ENCODE measurements at regions not wholly inside any gene's neighbourhood (a gene's known extent, or its start where the extent isn't known, plus 50 kb on each side); places are given as distances from the start of the nearest gene placed in this dataset.

DNA sequence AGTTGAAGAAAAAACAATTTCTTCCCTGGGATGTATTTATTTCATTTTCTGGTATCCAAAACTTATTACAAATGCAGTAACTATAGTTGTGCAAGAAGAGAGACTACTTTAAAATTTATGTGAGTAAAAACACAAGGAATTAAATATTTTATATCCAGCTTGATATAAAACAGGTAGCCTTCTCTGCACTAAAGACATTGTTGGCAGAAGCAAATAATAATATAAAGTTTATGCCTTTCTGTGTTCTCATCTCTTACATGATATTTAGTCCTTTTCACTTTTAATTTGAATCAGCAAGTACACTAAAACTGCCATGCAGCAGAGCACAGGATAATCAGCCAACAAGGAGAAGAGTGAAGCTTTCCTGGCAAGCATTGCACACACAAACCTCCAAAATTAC lies 352.7 kb downstream of the ARL6IP6 start:
- TF ChIP-seq, protein P1, sequence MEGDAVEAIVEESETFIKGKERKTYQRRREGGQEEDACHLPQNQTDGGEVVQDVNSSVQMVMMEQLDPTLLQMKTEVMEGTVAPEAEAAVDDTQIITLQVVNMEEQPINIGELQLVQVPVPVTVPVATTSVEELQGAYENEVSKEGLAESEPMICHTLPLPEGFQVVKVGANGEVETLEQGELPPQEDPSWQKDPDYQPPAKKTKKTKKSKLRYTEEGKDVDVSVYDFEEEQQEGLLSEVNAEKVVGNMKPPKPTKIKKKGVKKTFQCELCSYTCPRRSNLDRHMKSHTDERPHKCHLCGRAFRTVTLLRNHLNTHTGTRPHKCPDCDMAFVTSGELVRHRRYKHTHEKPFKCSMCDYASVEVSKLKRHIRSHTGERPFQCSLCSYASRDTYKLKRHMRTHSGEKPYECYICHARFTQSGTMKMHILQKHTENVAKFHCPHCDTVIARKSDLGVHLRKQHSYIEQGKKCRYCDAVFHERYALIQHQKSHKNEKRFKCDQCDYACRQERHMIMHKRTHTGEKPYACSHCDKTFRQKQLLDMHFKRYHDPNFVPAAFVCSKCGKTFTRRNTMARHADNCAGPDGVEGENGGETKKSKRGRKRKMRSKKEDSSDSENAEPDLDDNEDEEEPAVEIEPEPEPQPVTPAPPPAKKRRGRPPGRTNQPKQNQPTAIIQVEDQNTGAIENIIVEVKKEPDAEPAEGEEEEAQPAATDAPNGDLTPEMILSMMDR (IDR thresholded peaks at IDR 0.05; ENCODE audit: low read depth, low read length): no peak
- no peak for TF ChIP-seq MYC (IDR thresholded peaks at IDR 0.05; ENCODE audit: low read depth, low read length)
- TF ChIP-seq, protein P2, sequence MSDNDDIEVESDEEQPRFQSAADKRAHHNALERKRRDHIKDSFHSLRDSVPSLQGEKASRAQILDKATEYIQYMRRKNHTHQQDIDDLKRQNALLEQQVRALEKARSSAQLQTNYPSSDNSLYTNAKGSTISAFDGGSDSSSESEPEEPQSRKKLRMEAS (IDR thresholded peaks at IDR 0.05; ENCODE audit: low read depth, low read length): no peak
- TF ChIP-seq POLR2A (IDR thresholded peaks at IDR 0.05; ENCODE audit: extremely low read depth, insufficient read length): no peak

Measured in NB4 (cell line).